SK-N-SH (cell line): ENCODE measurements at regions not wholly inside any gene's neighbourhood (a gene's known extent, or its start where the extent isn't known, plus 50 kb on each side); places are given as distances from the start of the nearest gene placed in this dataset.

ENCODE experiments used
- CTCF ChIA-PET: fragments of 300-600, 350-600 bp; formaldehyde crosslinking; extraction: SDS; loops from one replicate; lab custom pipeline; 2021; lab: Yijun Ruan, JAX
- POLR2A ChIA-PET: fragments of 350-600 bp; sonication (Branson Sonifier 250); formaldehyde crosslinking; extraction: SDS; loops from one replicate; lab custom pipeline; 2020; ENCODE audit warnings: antibody characterized with exemption, inconsistent platforms; lab: Yijun Ruan, JAX
- DNase-seq: peaks from one replicate; pipeline ENCODE4 v3.0.0; 2012
- H2AFZ ChIP-seq: fragments of 200-600 bp; sonication (generic); 2 replicates; pipeline ENCODE4 v1.8.1; 2016; ENCODE audit warnings: antibody characterized with exemption, mild to moderate bottlenecking, low read depth
- H3F3A ChIP-seq: fragments of 200-600 bp; sonication (generic); replicated peaks from 2 replicates; pipeline ENCODE3; 2016; ENCODE audit warnings: antibody characterized with exemption, mild to moderate bottlenecking; ENCODE audit not compliant: insufficient read depth
- H3K27ac ChIP-seq, 2 experiments: fragments of 200-500 bp in 1 of 2; fragments of 200-600 bp in 1 of 2; sonication (Bioruptor generic) in 1 of 2; sonication (generic), shearing (Covaris generic) in 1 of 2; 2 replicates each; pipeline versions ENCODE4 v1.5.1 to v1.6.1; 2014 to 2016; ENCODE audit warnings: low read depth in 2 of 2, inconsistent platforms in 1 of 2, low read length in 1 of 2, mild to moderate bottlenecking in 1 of 2, mixed read lengths in 1 of 2
- H3K27me3 ChIP-seq: fragments of 200-600 bp; sonication (generic), shearing (Covaris generic); 2 replicates; pipeline ENCODE4 v1.6.1; 2016; ENCODE audit warnings: mixed run types; ENCODE audit not compliant: insufficient read depth
- H3K36me3 ChIP-seq, 2 experiments: fragments of 200-500 bp in 1 of 2; fragments of 200-600 bp in 1 of 2; sonication (Bioruptor generic) in 1 of 2; sonication (generic) in 1 of 2; replicated peaks in 1 of 2; 2 replicates each; pipeline versions ENCODE3 to v1.5.1; 2014 to 2016; ENCODE audit warnings: low read length in 1 of 2, mild to moderate bottlenecking in 1 of 2; ENCODE audit not compliant: insufficient read depth in 2 of 2, control insufficient read depth in 1 of 2
- H3K4me1 ChIP-seq, 2 experiments: fragments of 200-500 bp in 1 of 2; fragments of 200-600 bp in 1 of 2; sonication (Bioruptor generic) in 1 of 2; sonication (generic), shearing (Covaris generic) in 1 of 2; 2 replicates each; pipeline versions ENCODE4 v1.5.1 to v1.6.1; 2014 to 2016; ENCODE audit warnings: low read depth in 1 of 2, low read length in 1 of 2, mixed run types in 1 of 2; ENCODE audit not compliant: insufficient read depth in 2 of 2, control insufficient read depth in 1 of 2
- H3K4me2 ChIP-seq: fragments of 200-600 bp; sonication (generic), shearing (Covaris generic); 2 replicates; pipeline ENCODE4 v1.6.1; 2017; ENCODE audit warnings: mixed run types
- H3K4me3 ChIP-seq, 2 experiments: fragments of 200-500 bp in 1 of 2; fragments of 200-600 bp in 1 of 2; sonication (Bioruptor generic) in 1 of 2; sonication (generic), shearing (Covaris generic) in 1 of 2; 2 replicates each; pipeline versions ENCODE4 v1.5.1 to v1.8.1; 2014 to 2016; ENCODE audit warnings: low read depth in 2 of 2, inconsistent platforms in 1 of 2, low read length in 1 of 2, mild to moderate bottlenecking in 1 of 2, mixed read lengths in 1 of 2, moderate library complexity in 1 of 2
- H3K79me2 ChIP-seq: fragments of 200-600 bp; sonication (generic); 2 replicates; pipeline ENCODE4 v1.8.1; 2017; ENCODE audit warnings: mild to moderate bottlenecking; ENCODE audit not compliant: insufficient read depth
- H3K9ac ChIP-seq: fragments of 200-600 bp; sonication (generic); 2 replicates; pipeline ENCODE4 v1.6.1; 2017; ENCODE audit warnings: mixed run types
- H3K9me2 ChIP-seq: fragments of 200-600 bp; sonication (generic); 2 replicates; pipeline ENCODE4 v1.6.1; 2017; ENCODE audit warnings: mixed run types
- H3K9me3 ChIP-seq: fragments of 200-600 bp; sonication (generic); 2 replicates; pipeline ENCODE4 v1.6.1; 2017; ENCODE audit warnings: mixed run types, mild to moderate bottlenecking, moderate library complexity
- H4K20me1 ChIP-seq: fragments of 200-600 bp; sonication (generic); 2 replicates; pipeline ENCODE4 v1.6.1; 2017; ENCODE audit warnings: mild to moderate bottlenecking, mixed run types; ENCODE audit not compliant: insufficient read depth
- CHD2 ChIP-seq: fragments of 150-350 bp; IDR thresholded peaks from 2 replicates; pipeline ENCODE4 v1.6.1; 2018; ENCODE audit warnings: low read length; ENCODE audit not compliant: partially characterized antibody
- CTCF ChIP-seq: fragments of 200-600 bp; sonication (generic); IDR thresholded peaks from 2 replicates; pipeline ENCODE4 v1.6.1; 2017; ENCODE audit warnings: antibody characterized with exemption, mild to moderate bottlenecking, moderate library complexity
- ELF1 ChIP-seq: IDR thresholded peaks from 2 replicates; pipeline ENCODE4 v1.4.0; 2012
- EP300 ChIP-seq, 2 experiments: IDR thresholded peaks; 2 replicates each; pipeline versions ENCODE4 v1.4.0 to v1.6.1; 2012; ENCODE audit warnings: borderline replicate concordance in 1 of 2, low read depth in 1 of 2, low read length in 1 of 2
- EZH2phosphoT487 ChIP-seq: fragments of 200-600 bp; sonication (generic); IDR thresholded peaks from 2 replicates; pipeline ENCODE4 v1.6.1; 2017; ENCODE audit warnings: low read depth, mixed run types, mild to moderate bottlenecking, antibody characterized with exemption, moderate library complexity, borderline replicate concordance
- FOSL2 ChIP-seq: IDR thresholded peaks from 2 replicates; pipeline ENCODE4 v1.4.0; 2012; ENCODE audit warnings: low read depth, mild to moderate bottlenecking, moderate library complexity, borderline replicate concordance
- FOXM1 ChIP-seq: IDR thresholded peaks from 2 replicates; pipeline ENCODE4 v1.4.0; 2012; ENCODE audit warnings: low read depth, mild to moderate bottlenecking
- GABPA ChIP-seq: IDR thresholded peaks from 2 replicates; pipeline ENCODE4 v1.4.0; 2012; ENCODE audit warnings: low read depth, mild to moderate bottlenecking
- GATA2 ChIP-seq: sonication (generic); formaldehyde crosslinking; IDR thresholded peaks from 2 replicates; pipeline ENCODE4 v1.5.0; 2020; ENCODE audit warnings: mild to moderate bottlenecking, missing genetic modification reagents
- NRF1 ChIP-seq: IDR thresholded peaks from 2 replicates; pipeline ENCODE4 v1.6.1; 2012; ENCODE audit warnings: low read depth, mild to moderate bottlenecking, low read length
- RAD21 ChIP-seq: IDR thresholded peaks from 2 replicates; pipeline ENCODE4 v1.6.1; 2012; ENCODE audit warnings: mild to moderate bottlenecking, low read length
- RCOR1 ChIP-seq: fragments of 150-350 bp; IDR thresholded peaks from 2 replicates; pipeline ENCODE4 v1.6.1; 2017; ENCODE audit warnings: antibody characterized with exemption, low read length
- REST ChIP-seq: IDR thresholded peaks from 2 replicates; pipeline ENCODE4 v1.6.1; 2012; ENCODE audit warnings: mild to moderate bottlenecking, low read depth, low read length, moderate library complexity
- SIN3A ChIP-seq: IDR thresholded peaks from 2 replicates; pipeline ENCODE4 v1.6.1; 2012; ENCODE audit warnings: low read depth, mild to moderate bottlenecking, low read length, moderate library complexity, borderline replicate concordance
- SMC3 ChIP-seq: IDR thresholded peaks from 2 replicates; pipeline ENCODE4 v1.6.1; 2012; ENCODE audit warnings: low read depth, low read length, improper control_type of control experiment
- USF1 ChIP-seq: IDR thresholded peaks from 2 replicates; pipeline ENCODE4 v1.4.0; 2012; ENCODE audit warnings: low read depth, borderline replicate concordance
- USF2 ChIP-seq: fragments of 150-350 bp; IDR thresholded peaks from 2 replicates; pipeline ENCODE4 v1.6.1; 2017; ENCODE audit warnings: antibody characterized with exemption, low read length, low read depth, borderline replicate concordance
- ZBTB33 ChIP-seq: IDR thresholded peaks from 2 replicates; pipeline ENCODE4 v1.4.0; 2012; ENCODE audit warnings: low read depth, borderline replicate concordance
- WGBS: methylation state at CpG from one replicate; pipeline ENCODE4 v1.1.6; 2017; ENCODE audit warnings: low lambda C conversion rate; 5-methylcytosine and 5-hydroxymethylcytosine counted together

- no peaks in the 10 kb centered on the region for H3K27me3 ChIP-seq
- WGBS, result 5% methylated on average over 5 of the region's 5 CpGs
- H3K9ac ChIP-seq, result no peak overlapping the region
- no peak overlapping the region for H2AFZ ChIP-seq
- H3K4me2 ChIP-seq, result no peak overlapping the region
- TF ChIP-seq ELF1 (no peak), CHD2 (no peak), GABPA (no peak), RAD21 (no peak), ZBTB33 (no peak), USF1 (no peak), NRF1 (no peak), SMC3 (no peak), GATA2 (CRISPR knock-in tag) (no peak), USF2 (no peak), RCOR1 (no peak), CTCF (no peak), SIN3A (no peak)
- no peaks in the 10 kb centered on the region for H3K9me2 ChIP-seq
- no peak for DNase-seq
- no peak overlapping the region for H3K27ac ChIP-seq
- H4K20me1 ChIP-seq, result no peaks in the 10 kb centered on the region
- H3K79me2 ChIP-seq, result no peaks in the 10 kb centered on the region
- H3K4me1 ChIP-seq, result no peaks in the 10 kb centered on the region
- H3K9me3 ChIP-seq, result no peaks in the 10 kb centered on the region
- no peaks in the 10 kb centered on the region for H3K36me3 ChIP-seq
- ChIA-PET POLR2A (no interaction called here), CTCF (no interaction called here)
- no peaks in the 10 kb centered on the region for H3F3A ChIP-seq
- H3K4me3 ChIP-seq, result no peak overlapping the region
Observed at GRCh38 chr6:9754515-9754914, 660.4 kb downstream of the TFAP2A start.

GRCh38 chr6:9745966-9746365, 668.9 kb downstream of the TFAP2A start:
- no peak overlapping the region for H3K4me2 ChIP-seq
- no peak for DNase-seq
- no peaks in the 10 kb centered on the region for H3K79me2 ChIP-seq
- H4K20me1 ChIP-seq, result no peaks in the 10 kb centered on the region
- H3F3A ChIP-seq, result no peaks in the 10 kb centered on the region
- ChIA-PET CTCF (no interaction called here), POLR2A (no interaction called here)
- no peaks in the 10 kb centered on the region for H3K36me3 ChIP-seq
- no peaks in the 10 kb centered on the region for H3K9me2 ChIP-seq
- H2AFZ ChIP-seq, result no peak overlapping the region
- no peaks in the 10 kb centered on the region for H3K9me3 ChIP-seq
- no peaks in the 10 kb centered on the region for H3K27me3 ChIP-seq
- WGBS, result 15% methylated on average over 2 of the region's 2 CpGs
- no peaks in the 10 kb centered on the region for H3K4me1 ChIP-seq
- no peak overlapping the region for H3K4me3 ChIP-seq
- H3K9ac ChIP-seq, result no peak overlapping the region
- no peak overlapping the region for H3K27ac ChIP-seq
- no peak for TF ChIP-seq RCOR1
- no peak for TF ChIP-seq FOXM1
- no peak for TF ChIP-seq EZH2phosphoT487
- TF ChIP-seq CHD2, result no peak
- TF ChIP-seq REST, result no peak
- TF ChIP-seq FOSL2, result no peak
- no peak for TF ChIP-seq EP300 (IDR thresholded peaks at IDR 0.05; ENCODE audit: borderline replicate concordance in 1 of 2, low read depth in 1 of 2, low read length in 1 of 2)
